ENCODE measurements at regions not wholly inside any gene's neighbourhood (a gene's known extent, or its start where the extent isn't known, plus 50 kb on each side); places are given as distances from the start of the nearest gene placed in this dataset.

DNA sequence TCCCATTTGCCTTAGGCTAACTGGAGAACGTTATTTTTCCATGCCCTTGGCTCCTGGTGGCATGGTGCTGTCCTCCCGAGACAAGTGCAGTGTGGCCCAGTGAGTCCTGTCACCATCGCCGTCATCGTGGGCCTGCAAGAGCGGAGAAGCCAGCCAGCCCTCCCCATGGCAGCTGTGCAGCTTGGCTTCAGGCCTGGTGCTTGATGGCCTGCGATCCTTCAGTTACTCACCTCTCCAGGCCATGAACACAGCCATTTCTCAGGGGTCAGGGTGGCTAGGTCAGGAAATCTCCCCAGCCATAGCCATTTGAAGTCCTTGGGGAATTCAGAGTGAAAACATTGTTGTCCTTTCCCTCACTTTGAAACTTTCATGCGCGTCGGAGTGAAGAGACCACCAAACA is 189.0 kb upstream of the RGMA start:
- DNase-seq (ENCODE audit: low spot score) = no peak

DNA sequence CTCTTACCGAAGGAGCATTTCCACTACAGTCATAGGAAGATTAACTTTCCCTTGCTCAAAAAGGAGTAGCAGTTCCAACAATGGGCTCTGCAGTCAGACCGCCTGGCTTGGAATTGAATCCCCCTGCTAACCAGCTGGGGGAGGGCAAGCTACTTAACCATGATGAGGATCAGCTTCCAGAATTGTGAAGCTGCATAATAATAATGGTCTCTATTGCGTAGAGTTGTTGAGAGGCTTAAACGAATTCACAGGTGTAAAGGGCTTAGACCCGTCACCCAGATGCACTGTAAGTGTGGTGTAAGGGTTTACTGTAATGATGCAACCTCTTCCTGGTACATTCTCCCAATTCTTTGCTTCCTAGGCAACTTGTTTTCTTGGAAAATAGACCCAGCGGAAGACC is 185.2 kb upstream of the RGMA start:
- DNase-seq (ENCODE audit: low spot score) = no peak

DNA sequence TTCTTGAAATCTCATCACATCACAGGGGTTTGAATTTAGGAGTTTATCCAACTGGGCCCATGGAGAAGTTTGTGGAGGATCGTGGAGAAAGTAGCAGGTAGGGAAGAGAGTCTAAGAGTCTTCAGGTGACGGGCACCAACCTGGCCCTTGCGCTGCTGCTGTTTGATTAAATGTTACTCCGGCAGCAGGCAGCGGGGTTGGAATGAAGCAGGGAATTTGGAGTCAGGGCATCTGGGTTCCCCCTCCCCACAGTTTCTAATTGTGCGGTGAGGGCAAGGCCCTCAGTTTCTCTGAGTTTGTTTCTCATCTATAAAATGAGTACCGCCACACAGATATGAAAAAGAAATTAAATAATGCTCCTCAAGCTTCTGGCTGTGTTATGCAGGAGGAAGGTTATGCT is 182.9 kb upstream of the RGMA start:
- no peak for DNase-seq (ENCODE audit: low spot score)

DNA sequence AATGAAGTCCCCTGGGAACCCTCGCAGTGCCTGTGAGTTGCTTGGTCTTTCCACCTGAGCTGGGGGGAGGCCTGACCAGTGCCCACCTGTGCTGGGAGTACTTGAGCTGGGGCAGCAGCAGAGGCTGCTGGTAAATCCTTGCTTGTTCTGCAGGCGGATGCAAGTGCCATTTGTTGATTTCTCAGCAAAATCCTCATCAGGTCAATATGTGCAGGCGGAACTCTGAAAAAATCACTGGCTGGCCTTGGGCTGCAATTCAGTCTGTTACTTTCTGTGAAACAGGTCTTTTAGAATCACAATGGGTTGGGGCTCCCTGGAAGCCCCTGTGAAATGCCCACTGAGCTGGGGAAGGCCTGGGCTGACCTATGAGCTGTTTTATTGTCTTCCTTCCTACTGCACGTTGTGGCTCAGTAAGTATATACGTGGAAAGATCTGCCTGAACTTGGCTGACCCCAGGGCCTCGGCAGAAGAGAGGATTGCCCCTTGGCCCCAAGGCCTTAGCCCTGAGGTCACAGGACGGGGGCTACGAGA is 182.0 kb upstream of the RGMA start:
- DNase-seq (ENCODE audit: low spot score) = no peak

DNA sequence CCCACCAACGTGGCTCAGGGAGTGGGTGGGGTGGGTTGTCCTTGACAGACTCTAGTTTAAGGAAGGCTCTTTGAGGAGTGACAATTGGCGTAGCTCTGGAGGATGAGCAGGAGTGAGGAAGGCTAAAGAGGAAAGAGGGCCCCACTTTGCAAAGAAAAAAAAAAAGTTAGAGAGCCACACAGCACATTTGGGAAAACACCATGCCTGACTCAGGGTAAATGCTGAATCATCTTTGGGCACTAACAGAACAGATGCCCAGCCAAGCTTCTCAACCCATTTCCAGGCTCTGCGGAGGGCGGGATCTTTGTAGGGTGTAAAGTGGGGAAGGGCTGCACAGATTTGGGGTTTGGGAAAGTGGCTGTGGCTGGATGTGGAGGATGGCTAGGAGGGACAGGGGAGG is 179.1 kb upstream of the RGMA start:
- DNase-seq (ENCODE audit: low spot score) = no peak

DNA sequence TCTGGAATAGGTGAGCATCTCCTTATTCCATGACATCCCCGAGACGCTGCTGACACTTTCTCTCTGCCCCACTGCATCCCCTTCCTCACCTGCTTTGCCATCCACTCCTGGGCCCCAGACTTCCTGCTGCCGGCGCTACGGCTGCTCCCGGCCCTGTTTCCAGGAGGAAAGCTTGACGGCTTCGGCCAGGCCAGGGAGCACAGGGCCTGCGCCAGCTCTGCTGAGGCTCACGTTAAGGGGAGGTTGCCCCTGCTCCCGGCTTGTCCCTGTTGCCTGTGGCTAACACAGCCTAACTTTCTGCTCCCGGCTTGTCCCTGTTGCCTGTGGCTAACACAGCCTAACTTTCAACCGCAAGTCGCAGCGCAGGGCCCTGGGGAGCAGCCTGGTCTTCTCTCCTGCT is 177.3 kb upstream of the RGMA start:
- no peak for DNase-seq (ENCODE audit: low spot score)

DNA sequence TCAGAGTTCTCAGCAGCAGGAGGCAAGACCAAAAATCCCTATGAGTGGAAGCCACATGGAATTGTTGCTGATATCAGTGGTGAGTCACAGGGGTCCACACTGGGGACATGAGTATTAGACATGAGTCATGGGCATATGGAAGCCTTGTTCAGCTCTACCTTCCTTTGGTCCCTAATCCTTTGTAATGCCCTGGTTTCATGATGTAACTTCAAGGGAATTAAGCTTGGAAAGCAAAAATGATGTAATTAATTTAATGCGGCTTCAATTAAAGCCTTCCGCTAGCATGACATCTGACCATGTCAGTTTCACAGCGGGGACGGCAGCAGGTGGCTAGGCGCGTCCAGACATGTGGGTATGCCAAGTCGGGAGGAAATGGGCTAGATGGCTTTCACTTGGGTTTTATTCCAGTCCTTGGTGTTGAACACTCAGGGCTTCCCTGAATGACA is 176.1 kb upstream of the RGMA start:
- DNase-seq (ENCODE audit: low spot score) = peak; percentile 64

DNA sequence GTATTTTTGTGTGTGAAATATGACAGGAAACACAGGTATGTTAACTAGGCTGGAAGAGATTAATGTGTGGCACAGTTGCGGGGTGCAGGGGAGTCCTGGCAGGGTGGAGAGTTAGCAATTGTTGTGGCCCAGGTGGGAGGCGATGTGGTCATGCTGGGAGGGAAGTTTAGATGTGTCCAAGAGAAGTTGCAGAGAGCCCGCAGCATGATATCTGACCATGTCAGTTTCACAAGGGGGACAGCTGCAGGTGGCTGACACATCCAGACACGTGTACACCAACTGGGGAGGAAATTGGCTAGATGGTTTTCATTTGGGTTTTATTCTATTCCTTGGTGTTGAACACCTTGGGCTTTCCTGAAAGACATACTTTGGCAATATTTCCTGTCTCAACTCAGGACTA is 172.8 kb upstream of the RGMA start:
- no peak for DNase-seq (ENCODE audit: low spot score)

DNA sequence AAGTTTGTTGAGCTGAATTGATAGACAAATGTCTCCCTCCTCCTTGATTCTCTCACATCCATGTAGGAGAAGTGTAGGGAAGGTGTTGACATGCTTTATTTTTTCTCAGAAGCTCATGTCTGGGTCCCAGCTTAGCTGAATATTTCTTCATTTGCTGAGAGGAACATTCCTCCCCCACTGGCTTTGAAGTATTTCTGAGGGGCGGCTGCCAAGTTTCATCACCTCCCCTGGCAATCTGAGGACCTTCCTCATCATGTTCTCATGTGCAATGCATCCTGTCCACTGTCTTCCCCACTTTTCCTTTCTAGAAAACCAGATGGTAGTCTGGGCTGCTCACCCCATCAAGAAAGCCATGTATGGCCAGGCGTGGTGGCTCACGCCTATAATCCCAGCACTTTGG is 168.9 kb upstream of the RGMA start:
- no peak for DNase-seq (ENCODE audit: low spot score)

DNA sequence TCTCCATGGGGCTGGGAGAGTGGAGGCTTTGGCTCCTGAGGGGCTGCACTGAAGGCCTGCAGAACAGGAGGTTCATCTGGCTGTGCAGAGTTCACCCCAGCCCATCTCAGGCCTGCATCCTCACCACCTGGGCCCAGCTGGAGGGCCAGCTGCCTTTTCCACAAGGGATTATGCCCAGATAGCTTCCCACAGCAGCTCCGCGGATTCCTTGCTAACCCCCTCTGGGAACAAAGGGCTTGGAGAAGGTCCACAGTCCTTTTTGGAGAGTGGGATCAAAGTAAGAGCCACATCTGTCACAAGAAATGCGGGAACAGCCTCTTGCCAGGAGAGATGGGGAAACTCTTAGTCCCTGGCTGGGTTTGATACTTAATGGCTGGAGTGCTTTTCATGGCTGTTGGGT is 164.7 kb upstream of the RGMA start:
- DNase-seq (ENCODE audit: low spot score) = no peak

DNA sequence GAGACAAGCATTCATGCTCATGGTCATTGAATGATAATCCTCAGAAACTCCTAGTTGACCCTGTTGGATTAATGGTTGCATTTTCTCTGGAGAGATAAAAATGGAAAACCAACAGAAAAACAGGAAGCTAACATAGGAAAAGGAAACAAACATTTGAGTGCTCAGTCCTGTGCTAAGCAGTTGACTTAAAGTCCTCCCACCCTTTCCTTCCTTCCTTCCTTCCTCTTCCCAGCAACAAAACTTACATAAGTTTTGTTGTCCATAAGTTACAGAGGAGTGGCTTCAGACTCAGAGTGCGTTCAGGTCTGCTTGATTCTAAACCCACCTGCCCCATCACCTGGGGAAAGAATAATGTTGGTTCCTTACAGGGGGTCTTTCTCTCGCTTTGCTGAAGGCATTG is 163.8 kb upstream of the RGMA start:
- no peak for DNase-seq (ENCODE audit: low spot score)

DNA sequence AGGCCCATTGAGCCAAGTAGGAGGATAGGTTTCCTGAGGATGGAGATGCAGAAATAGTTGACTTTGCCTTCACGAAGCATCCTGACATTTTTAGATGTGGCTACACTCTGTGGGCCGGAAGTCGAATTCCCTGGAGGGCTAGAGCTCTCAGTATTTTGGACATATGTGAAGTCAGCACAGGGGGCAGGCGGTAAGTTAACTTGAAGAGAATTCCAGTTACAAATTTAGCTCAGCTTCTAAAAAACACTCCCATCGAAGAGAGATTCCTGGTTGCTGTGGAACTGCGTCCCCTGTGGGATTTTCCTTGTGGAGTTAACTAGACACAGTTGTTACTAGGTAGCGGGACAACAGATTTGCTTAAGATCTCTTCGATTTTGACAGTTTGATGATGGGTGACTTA is 161.9 kb upstream of the RGMA start:
- DNase-seq (ENCODE audit: low spot score) = no peak

DNA sequence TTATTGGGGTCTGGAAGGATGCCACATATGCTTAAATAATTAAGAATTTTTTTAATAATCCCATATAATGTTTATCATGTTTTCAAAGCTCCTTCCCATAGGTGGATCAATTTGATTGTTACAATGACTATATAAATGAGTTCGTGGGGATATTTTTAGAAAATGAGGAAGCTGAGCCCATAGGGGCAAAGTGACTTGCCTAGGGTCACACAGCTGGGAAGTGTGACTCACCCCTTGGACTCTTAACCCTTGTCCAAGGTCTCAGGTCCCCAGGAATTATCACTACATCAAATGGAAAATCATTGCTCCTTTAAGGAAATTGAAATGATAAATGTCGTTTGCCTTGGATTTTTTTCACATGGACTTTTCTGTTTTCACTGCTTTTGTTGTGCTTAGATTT is 161.2 kb upstream of the RGMA start:
- no peak for DNase-seq (ENCODE audit: low spot score)

DNA sequence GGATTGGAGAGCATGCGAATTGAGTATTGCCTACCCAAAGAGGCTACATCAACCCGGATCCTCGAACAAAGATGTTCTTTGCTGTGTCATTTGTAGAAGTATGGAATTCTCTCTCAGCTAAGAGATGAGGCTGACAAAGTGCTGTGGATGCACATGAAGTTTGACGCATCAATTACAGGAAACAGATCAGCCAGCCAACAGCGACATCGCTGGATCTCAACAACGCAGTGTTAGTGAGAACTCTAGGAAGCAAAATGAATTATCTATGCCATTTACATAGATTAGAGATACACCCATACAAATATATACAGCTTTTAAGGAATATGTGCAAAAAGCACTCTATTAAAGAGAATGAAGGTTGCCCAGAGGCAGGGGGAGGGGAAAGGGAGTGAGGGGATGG is 160.6 kb upstream of the RGMA start:
- no peak for DNase-seq (ENCODE audit: low spot score)

DNA sequence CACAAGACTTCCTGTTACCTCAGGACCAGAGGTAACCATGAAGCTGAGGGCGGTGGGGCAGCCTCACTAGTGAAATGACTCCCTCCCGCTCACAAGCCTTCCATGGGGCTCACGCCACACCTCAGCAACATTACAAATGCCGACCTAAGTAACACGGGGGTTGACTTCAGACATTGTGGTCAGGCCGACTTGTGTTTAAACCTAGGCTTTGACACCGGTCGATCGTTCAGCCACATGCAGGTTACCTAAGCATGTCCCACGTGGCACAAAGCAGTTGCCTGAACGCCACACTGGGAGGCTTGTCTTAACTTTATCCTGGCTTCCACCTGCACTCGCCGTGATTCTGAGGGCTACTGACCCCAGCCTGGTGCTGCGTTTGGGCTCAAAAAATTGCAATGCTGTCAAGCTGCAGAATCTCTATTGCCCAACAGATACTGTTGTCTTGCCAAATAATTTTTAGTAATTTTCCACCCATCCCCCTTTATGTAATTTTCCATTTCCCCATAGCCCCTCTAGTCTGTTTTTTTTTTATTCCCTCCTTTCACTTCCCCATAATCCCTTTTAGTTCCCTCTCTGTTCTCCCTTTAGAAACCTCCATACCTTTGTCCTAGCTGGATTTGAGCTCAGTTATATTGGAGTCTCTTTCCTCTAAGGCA is 158.6 kb upstream of the RGMA start:
- DNase-seq (ENCODE audit: low spot score) = no peak

DNA sequence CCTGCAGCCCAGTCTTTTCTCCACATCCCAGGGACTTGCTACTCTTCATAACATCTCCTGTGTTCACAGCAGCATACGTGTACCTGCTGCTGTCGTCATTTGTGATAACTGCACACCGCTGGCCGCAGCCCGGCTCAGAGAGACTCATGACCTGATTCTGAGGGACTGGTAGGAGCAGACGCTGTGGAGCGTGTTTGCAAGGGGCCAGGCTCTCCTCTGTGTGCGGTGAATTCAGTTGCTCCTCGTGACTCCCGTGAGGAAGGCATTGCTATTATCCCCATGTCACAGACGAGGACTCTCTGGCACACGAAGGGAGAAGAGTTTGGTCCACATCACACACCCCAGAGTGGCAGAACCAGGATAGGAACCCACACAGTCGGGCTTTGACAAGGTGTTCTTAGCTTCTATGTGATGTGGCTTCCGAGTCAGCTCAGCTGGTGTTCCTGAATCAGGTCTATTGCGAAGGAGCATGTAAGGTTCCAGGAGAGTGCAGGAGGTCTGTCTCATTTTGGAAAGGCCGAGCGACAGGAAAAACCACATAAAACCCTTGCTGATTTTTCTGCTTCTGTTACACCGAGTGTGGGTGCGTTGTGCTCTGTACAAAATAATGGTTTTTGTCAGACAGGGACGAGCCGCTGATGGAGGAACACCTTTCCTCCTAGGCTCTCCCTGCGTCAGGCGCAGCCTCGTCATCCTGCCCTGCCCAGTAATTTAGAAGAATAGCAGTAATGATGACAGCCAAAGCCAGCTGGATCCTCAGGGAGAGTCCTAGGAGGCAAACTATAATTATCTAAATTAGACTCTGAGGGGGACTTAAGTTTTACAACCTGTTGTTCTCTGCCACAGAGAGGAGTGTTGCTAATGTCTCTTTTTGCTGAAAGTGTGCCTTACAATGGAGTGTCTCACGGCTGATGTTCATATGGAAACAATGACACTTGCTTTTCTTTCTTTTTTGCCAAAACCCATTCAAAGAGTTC is 157.5 kb upstream of the RGMA start:
- DNase-seq (ENCODE audit: low spot score) = no peak

DNA sequence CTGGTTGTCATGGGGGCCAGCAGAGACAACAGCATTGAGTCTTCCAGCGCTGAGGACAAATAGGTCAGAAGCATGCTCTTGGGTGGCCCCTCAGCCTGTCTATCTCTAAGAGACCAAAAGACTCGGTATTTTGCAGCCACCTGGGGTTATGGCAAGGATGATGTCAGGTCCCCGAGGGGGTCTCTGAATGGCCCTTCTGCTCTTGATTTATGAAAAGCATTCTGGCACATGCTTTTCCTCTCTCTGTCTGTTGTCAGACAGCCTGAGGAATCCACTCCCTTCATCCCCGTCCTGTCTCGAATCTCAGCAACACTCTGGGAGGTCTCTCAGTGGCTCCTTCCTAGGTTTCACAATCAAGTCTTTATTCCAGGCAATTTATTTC is 156.6 kb upstream of the RGMA start:
- no peak for DNase-seq (ENCODE audit: low spot score)

DNA sequence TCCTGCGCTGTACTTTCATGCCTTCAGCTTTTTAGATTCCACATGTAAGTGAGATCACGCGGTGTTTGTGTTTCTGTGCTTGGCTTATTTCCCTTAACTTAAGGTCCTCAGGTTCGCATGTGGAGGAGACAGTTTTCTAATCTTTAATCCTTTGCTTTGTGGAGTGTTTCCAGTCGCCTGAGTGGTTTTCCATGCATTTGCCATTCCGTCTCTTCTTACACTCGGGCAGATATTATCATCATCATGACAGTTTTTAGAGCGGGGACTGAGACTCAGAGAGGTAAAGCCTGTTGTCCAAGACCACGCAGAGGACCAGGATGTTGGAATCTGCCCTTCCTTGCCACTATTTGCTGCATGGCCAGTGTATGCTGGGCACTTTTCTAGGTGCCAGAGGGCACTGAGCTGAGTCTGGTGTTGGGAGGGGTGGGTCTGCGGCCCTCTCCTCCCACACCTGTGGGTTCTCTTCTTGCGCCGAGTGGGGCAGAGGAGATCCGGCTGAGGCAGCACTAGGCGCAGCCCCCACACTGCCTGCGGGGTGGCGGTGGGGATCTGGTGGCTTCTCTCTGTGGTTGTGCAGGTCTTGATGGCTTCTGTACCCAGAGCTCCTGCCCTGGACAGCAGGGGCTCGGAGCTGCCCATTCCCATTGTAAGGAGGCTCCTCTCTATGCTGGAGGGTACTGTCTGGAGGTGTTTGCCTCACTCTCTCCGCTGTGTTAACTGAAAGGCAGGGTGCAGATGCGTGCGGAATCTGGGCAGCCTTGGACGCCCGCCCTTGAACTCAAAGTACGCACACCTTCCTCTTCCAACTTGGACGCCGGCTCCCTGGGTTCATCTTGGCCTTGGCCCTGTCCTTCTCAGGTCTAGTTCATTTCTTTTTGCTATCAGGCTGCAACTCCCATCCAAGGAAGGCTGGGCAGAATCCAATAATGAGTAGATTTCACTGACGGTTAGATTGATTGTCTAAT is 156.0 kb upstream of the RGMA start:
- DNase-seq (ENCODE audit: low spot score) = no peak

DNA sequence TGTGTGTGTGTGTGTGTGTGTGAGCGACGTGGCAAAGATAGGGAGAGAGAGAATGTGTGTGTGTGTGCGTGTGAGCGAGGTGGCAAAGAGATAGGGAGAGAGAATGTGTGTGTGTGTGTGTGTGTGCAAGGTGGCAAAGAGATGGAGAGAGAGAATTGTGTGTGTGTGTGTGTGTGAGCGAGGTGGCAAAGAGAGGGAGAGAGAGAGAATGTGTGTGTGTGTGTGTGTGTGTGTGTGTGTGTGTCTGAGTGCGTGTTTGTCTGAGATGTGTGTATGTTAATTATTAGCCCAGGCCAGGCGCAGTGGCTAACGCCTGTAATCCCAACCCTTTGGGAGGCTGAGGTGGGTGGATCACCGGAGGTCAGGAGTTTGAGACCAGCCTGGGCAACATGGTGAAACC is 154.6 kb upstream of the RGMA start:
- DNase-seq (ENCODE audit: low spot score) = no peak

DNA sequence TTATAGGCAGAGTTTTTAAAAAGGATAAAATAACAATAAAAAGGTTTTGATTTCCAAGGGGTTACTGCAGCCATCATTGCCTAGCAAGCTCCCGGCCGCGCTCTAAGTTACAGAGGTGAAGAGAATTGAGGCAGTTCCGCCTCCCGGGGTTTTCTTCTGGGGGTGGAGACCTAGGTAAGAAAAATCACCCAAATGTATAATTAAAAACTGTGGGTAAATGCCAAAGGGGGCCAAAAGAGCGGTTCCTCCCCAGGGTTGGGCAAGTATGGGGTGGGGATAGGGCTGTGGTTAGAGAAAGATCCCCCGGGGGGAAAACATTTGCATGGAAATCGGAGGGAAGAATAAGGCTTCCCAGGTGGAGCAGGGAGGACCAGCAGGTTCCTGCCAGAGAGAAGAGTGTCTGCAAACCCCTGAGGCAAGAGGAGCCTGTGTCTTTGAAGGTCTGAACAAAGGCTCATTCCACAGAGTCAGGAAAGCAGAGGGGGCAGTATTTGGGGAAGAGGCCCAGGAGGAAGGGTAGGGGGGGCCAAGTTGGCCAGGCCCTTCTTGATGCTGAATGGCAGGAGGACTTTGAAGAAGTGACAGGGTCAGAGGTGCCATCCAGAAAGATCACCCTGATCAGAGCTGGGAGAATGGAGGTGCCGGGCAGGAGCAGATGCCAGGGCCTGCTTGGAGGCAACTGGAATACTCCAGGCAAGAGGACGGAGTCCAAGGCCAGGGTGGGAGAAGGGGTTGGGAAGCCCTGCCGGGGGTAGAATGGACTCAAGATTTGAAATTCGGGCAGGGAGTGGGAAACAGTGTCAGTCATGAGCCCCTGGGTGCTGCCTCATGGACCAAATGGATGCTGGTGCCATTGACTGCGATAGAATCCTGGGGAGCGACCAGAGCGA is 152.9 kb upstream of the RGMA start:
- no peak for DNase-seq (ENCODE audit: low spot score)

DNA sequence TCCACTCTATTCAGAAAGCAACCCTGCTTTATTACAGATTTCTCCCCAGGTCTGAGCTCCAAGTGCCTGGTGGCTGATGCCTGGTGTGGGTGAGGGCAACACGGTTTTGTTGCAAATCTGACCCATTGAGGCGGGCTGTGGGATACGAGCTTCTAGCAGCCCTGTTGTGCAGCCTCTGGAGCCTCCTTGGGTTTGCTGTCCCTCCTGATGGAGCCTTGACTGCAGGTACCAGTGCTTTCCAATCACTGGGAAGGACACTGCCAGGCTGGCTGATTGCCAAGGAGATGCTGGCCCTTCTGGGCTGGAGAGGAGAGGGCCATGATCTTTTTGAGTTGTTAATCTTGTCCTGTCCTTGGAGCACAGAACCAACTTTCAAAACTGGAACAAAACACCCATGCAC is 151.0 kb upstream of the RGMA start:
- DNase-seq (ENCODE audit: low spot score) = no peak

Data from RKO (cell line).